Skin epidermis (tissue), 12 donors: ENCODE measurements at regions not wholly inside any gene's neighbourhood (a gene's known extent, or its start where the extent isn't known, plus 50 kb on each side); places are given as distances from the start of the nearest gene placed in this dataset.
"Not testable (repeated sequence)": the region's sequence is repeated elsewhere in the genome, so short reads cannot be mapped to it uniquely, and the experiment has no call there.

Source experiments
- H3K27ac ChIP-seq, 21 experiments: fragments of 200-600 bp; sonication (generic) in 11 of 21; one replicate each; pipeline ENCODE4 v1.5.0; 2020; ENCODE audit warnings: mild to moderate bottlenecking in 3 of 21, inconsistent platforms in 2 of 21, moderate library complexity in 2 of 21
- H3K4me3 ChIP-seq, 7 experiments: fragments of 200-600 bp; sonication (generic) in 2 of 7; one replicate each; pipeline ENCODE4 v1.5.0; 2020; ENCODE audit warnings: inconsistent platforms in 2 of 7, mild to moderate bottlenecking in 2 of 7, moderate library complexity in 1 of 7

- Histone ChIP-seq H3K4me3 (no peak overlapping the region), H3K27ac (no peak overlapping the region)
These were observed 370.4 kb downstream of the IRS2 start for GRCh38 chr13:109416001-109416400.

DNA sequence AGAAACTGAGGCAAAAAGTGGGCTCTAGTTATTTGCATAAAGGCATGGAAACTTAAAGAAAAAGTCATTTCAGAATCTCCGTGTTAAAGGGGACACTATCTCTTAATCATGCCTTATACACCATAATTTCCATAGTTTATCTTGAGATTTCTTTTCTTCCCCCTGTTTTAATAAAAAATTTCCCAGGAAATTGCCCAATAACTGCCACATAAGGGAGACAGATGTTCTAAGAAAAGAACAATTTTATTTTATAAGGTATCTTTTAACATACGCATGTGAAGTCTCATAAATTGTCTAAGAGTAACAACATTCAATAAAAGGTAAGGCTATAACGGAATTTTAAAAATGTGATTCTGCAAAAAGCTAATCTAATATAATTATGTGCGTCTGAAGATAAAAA is 371.3 kb downstream of the IRS2 start:
- Histone ChIP-seq H3K4me3 (no peak overlapping the region), H3K27ac (no peak overlapping the region)

- no peak overlapping the region for H3K27ac ChIP-seq
- H3K4me3 ChIP-seq, result no peak overlapping the region
These were observed 374.0 kb downstream of the IRS2 start for GRCh38 chr13:109412283-109412901.

DNA sequence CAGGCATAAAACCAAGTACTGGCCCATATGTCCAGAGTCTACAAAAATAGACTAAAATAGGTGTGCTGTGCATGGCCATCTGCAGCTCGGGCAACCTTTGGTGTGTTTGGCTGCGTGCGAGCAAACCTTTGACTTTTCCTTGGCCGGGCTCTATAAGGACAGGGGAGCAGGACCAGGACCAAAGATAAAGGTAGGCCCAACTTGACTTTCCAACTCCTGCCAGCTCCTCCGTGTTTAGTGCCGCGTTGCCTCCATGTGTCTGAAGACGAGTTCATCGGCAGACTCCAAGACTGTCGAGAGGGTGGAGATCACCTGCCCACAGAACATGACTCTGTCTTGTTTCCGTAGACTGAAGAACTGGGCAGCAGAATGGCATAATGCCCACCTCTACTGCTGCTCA is 375.5 kb downstream of the IRS2 start:
- H3K4me3 ChIP-seq, result no peak overlapping the region
- no peak overlapping the region for H3K27ac ChIP-seq

GRCh38 chr13:109408591-109409382 is 377.6 kb downstream of the IRS2 start:
- Histone ChIP-seq H3K27ac (peak overlapping the region in 1 of 21 experiments; percentile 52), H3K4me3 (no peak overlapping the region)

GRCh38 chr13:109406376-109406992 is 379.9 kb downstream of the IRS2 start:
- no peak overlapping the region for H3K27ac ChIP-seq
- no peak overlapping the region for H3K4me3 ChIP-seq

GRCh38 chr13:109403012-109403421 is 383.4 kb downstream of the IRS2 start:
- Histone ChIP-seq H3K27ac (no peak overlapping the region), H3K4me3 (no peak overlapping the region)

GRCh38 chr13:109401891-109402290 is 384.5 kb downstream of the IRS2 start:
- Histone ChIP-seq H3K4me3 (no peak overlapping the region), H3K27ac (no peak overlapping the region)

DNA sequence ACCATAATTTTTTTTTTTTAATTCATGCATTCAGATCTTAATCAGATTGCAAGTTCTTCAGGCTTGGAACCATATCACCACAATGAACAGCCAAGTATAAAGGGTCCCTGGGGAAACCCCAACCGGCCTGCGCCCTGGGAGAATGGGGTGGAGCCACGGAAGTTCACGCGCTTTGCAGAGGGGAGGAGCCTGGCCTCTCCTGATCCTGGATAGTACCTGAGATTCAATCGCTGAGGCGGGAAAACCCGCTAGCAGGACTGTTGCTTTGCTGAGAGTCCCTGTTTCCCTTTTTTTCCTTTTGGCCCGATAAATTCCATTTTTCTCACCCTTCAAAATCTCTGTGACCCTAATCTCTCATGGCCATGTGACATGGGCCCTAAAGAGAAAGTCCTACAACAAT is 385.1 kb downstream of the IRS2 start:
- Histone ChIP-seq H3K27ac (no peak overlapping the region), H3K4me3 (no peak overlapping the region)

DNA sequence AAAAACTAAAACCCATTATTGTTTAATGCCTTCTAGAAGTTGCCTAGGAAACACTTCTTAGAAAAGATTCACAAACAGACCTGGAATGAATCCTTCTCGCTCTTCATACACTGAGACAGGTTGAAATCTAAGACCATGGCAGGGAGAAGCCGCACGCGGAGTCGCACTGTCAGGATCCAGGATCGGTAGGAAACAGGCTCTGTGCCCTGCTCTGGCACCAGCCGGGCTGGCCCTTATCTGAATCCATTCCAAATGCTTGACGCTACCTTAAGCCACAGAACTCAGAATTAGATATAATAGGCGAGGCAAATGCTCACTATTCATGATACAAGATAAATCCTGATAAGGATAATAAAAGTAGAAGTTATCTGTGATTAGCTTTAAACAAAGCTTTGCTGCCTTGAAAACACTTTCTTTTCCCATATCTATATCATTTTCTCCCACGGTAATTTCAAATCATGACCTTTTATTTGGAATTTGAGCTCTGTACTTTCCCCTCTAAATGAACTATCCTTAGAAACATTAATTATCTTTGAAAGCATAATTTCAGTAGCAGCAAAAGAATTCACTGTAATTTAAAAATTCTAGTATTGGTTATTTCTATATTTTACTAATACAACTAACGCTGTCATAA is 385.6 kb downstream of the IRS2 start:
- H3K27ac ChIP-seq, result no peak overlapping the region
- no peak overlapping the region for H3K4me3 ChIP-seq

DNA sequence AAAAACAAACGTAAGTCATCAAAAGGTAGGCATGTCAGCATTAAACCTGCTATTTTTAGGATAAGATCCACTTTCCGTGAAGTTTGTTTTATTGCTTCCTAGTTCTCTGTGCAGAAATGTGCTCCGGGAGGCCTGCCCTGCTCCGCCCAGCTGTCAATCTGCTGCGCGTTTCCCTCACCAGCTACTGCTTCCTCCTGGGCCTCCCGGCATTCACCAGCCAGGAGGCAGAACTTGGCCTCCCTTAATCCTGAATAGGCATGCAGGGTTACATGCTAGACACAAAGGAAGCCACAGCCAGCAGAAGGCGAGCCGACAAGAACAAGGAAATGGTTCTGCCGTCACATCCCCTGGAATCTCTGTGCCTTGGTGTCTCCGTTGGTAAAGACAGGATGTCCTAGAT is 386.2 kb downstream of the IRS2 start:
- Histone ChIP-seq H3K4me3 (no peak overlapping the region), H3K27ac (no peak overlapping the region)

- H3K27ac ChIP-seq, H3K4me3 ChIP-seq: not testable (repeated sequence)
These were observed 388.3 kb downstream of the IRS2 start for GRCh38 chr13:109398071-109398470.

DNA sequence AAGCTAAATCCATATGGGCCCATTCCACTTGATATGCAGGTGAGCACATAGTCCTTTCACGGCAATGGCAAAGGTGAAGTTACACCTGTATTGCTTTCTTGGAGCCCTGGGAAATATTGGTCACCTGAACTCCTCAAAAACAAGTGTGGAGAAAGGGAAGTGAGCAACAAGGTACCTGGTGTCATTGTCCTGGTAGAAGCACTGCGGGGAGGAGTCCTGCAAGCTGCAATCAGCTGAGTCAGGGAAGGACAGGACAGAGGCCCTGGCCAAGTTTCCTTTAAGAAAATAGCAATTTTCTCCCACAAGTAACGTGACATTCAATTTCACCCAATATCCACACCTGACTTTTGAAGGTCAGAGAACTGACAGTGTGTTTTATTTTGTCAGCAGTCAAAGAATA is 389.1 kb downstream of the IRS2 start:
- Histone ChIP-seq H3K27ac (no peak overlapping the region), H3K4me3 (no peak overlapping the region)

GRCh38 chr13:109396266-109396665 is 390.1 kb downstream of the IRS2 start:
- no peak overlapping the region for H3K4me3 ChIP-seq
- H3K27ac ChIP-seq, result no peak overlapping the region

DNA sequence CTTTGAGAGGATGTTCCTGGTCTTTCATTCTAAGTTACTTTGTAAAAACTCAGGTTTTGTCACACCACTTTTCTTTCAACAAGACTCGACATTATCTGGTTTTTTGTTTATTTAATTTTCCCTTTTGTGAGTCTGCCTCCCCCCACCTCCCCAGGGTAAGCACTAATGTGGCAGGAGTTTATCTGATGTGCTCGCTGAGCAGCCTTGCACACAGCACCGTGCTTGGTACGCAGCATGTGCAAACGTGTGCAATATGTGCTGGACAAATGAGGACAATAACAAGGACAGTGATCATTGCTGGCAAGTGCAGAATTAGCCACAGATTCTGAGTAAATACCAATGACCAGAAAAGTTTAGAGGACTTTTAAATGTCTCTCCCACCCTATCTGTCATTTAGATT is 391.4 kb downstream of the IRS2 start:
- Histone ChIP-seq H3K4me3 (no peak overlapping the region), H3K27ac (no peak overlapping the region)

- H3K4me3 ChIP-seq, result no peak overlapping the region
- no peak overlapping the region for H3K27ac ChIP-seq
These were observed 391.9 kb downstream of the IRS2 start for GRCh38 chr13:109394311-109394988.

GRCh38 chr13:109393045-109393444 is 393.3 kb downstream of the IRS2 start:
- no peak overlapping the region for H3K27ac ChIP-seq
- no peak overlapping the region for H3K4me3 ChIP-seq

- Histone ChIP-seq H3K4me3 (no peak overlapping the region), H3K27ac (peak overlapping the region in 5 of 21 experiments; percentile 0 to 57 (median 28))
These were observed 396.0 kb downstream of the IRS2 start for GRCh38 chr13:109390391-109390790.

- H3K4me3 ChIP-seq, result no peak overlapping the region
- peak overlapping the region in 1 of 21 experiments; percentile 4 for H3K27ac ChIP-seq
These were observed 396.5 kb downstream of the IRS2 start for GRCh38 chr13:109389892-109390345.

DNA sequence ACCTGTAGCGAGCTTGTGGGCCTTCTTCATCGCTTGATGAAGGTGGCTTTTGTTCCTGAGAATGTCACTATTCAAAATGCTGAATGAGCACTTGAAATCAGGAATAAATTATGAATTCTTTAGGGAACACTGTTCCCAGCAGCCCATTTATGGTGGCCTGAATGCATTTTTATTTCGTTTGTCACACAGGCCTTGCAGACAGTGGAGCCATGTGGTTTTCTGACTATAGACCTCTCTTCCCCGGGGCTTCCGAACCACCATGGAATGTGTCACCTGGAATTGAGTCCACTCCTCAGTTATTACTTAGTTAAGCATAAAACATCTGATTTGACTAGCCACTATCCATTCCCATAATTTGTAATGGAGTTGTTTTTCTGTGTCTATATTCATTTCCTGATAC is 396.9 kb downstream of the IRS2 start:
- Histone ChIP-seq H3K4me3 (no peak overlapping the region), H3K27ac (peak overlapping the region in 4 of 21 experiments; percentile 12 to 47 (median 32))
